NB4 (cell line): ENCODE measurements at regions not wholly inside any gene's neighbourhood (a gene's known extent, or its start where the extent isn't known, plus 50 kb on each side); places are given as distances from the start of the nearest gene placed in this dataset.

Experiments used
- CTCF ChIP-seq: IDR thresholded peaks from one replicate; pipeline ENCODE4 v1.5.1; 2012; ENCODE audit warnings: low read depth, low read length
- MAX ChIP-seq: IDR thresholded peaks from 2 replicates; pipeline ENCODE4 v1.6.1; 2011; ENCODE audit warnings: low read depth, low read length
- MYC ChIP-seq: IDR thresholded peaks from 2 replicates; pipeline ENCODE4 v1.6.1; 2011; ENCODE audit warnings: low read depth, low read length
- POLR2A ChIP-seq: IDR thresholded peaks from 2 replicates; pipeline ENCODE4 v1.6.1; 2011; ENCODE audit warnings: mild to moderate bottlenecking; ENCODE audit not compliant: insufficient read length; ENCODE audit errors: extremely low read depth

- no peak for TF ChIP-seq CTCF
- no peak for TF ChIP-seq POLR2A
- TF ChIP-seq MAX: no peak
- TF ChIP-seq MYC: no peak
These were observed 102.1 kb upstream of the PHACTR1 start for GRCh38 chr6:12614456-12614855.
